Neural cell (in vitro differentiated cells): ENCODE measurements at regions not wholly inside any gene's neighbourhood (a gene's known extent, or its start where the extent isn't known, plus 50 kb on each side); places are given as distances from the start of the nearest gene placed in this dataset.

ENCODE experiments used
- CTCF ChIP-seq: fragments of 450-650 bp; IDR thresholded peaks from 2 replicates; pipeline ENCODE4 v1.5.1; 2014; ENCODE audit warnings: antibody characterized with exemption, mild to moderate bottlenecking, moderate library complexity; ENCODE audit not compliant: poor library complexity, severe bottlenecking
- EP300 ChIP-seq: fragments of 450-650 bp; conservative IDR thresholded peaks from 2 replicates; pipeline ENCODE4 v1.6.1; 2014; ENCODE audit warnings: antibody characterized with exemption, mild to moderate bottlenecking, moderate library complexity; ENCODE audit not compliant: poor library complexity, severe bottlenecking
- EZH2 ChIP-seq: fragments of 200-600, 300-800 bp; shearing (Covaris generic), sonication (generic); IDR thresholded peaks from 2 replicates; pipeline ENCODE4 v1.6.1; 2014; ENCODE audit warnings: antibody characterized with exemption, low read length, borderline replicate concordance, mild to moderate bottlenecking; ENCODE audit not compliant: insufficient read depth, poor library complexity, severe bottlenecking
- POLR2AphosphoS5 ChIP-seq: IDR thresholded peaks from 2 replicates; pipeline ENCODE4 v1.6.1; 2012
- TAF1 ChIP-seq: IDR thresholded peaks from 2 replicates; pipeline ENCODE4 v1.6.1; 2012; ENCODE audit warnings: low read depth
- TF ChIP-seq, protein P1 (sequence below): IDR thresholded peaks from 2 replicates; pipeline ENCODE4 v1.6.1; 2012; ENCODE audit warnings: borderline replicate concordance

DNA sequence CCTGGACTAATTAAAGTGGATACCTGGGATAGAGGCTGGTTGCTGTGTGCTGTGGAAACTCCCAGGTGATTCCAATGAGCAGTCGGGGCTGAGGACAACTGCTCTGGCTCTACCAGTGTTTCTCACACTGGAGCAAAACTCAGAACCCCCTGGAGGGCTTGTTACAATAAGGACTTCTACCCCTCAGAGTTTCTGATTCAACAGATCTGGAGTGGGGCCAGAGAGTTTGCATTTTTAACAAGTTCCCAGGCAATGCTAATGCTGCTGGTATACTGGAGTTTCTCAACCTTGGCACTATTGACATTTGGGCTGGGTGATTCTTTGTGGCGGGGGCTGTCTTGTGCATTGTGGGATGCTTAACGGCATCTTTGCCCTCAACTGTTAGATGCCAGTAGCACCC lies 353.7 kb downstream of the MIAT start:
- no peak for TF ChIP-seq CTCF
- TF ChIP-seq, protein P1, sequence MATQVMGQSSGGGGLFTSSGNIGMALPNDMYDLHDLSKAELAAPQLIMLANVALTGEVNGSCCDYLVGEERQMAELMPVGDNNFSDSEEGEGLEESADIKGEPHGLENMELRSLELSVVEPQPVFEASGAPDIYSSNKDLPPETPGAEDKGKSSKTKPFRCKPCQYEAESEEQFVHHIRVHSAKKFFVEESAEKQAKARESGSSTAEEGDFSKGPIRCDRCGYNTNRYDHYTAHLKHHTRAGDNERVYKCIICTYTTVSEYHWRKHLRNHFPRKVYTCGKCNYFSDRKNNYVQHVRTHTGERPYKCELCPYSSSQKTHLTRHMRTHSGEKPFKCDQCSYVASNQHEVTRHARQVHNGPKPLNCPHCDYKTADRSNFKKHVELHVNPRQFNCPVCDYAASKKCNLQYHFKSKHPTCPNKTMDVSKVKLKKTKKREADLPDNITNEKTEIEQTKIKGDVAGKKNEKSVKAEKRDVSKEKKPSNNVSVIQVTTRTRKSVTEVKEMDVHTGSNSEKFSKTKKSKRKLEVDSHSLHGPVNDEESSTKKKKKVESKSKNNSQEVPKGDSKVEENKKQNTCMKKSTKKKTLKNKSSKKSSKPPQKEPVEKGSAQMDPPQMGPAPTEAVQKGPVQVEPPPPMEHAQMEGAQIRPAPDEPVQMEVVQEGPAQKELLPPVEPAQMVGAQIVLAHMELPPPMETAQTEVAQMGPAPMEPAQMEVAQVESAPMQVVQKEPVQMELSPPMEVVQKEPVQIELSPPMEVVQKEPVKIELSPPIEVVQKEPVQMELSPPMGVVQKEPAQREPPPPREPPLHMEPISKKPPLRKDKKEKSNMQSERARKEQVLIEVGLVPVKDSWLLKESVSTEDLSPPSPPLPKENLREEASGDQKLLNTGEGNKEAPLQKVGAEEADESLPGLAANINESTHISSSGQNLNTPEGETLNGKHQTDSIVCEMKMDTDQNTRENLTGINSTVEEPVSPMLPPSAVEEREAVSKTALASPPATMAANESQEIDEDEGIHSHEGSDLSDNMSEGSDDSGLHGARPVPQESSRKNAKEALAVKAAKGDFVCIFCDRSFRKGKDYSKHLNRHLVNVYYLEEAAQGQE: no peak
- no peak for TF ChIP-seq POLR2AphosphoS5
- no peak for TF ChIP-seq TAF1
- no peak for TF ChIP-seq EZH2
- no peak for TF ChIP-seq EP300
